ENCODE measurements at regions not wholly inside any gene's neighbourhood (a gene's known extent, or its start where the extent isn't known, plus 50 kb on each side); places are given as distances from the start of the nearest gene placed in this dataset.

GRCh38 chr2:118791483-118791882 is 56.0 kb downstream of the EN1 start:
- TF ChIP-seq CTCF (IDR thresholded peaks at IDR 0.05; ENCODE audit: partially characterized antibody, unreplicated experiment), result no peak
- Mint-ChIP-seq H3K4me3 (ENCODE audit: unreplicated experiment) (no peak overlapping the region), H3K4me1 (ENCODE audit: low read depth, unreplicated experiment) (no peaks in the 10 kb centered on the region), H3K36me3 (ENCODE audit: unreplicated experiment) (no peaks in the 10 kb centered on the region), H3K27me3 (ENCODE audit: unreplicated experiment) (no peaks in the 10 kb centered on the region), H3K27ac (ENCODE audit: unreplicated experiment) (no peak overlapping the region), H3K9me3 (ENCODE audit: unreplicated experiment) (no peaks in the 10 kb centered on the region)
- no peak for DNase-seq

GRCh38 chr2:118786746-118787145 is 60.7 kb downstream of the EN1 start:
- no peak overlapping the region for H3K27ac Mint-ChIP-seq (ENCODE audit: unreplicated experiment)
- TF ChIP-seq CTCF (IDR thresholded peaks at IDR 0.05; ENCODE audit: partially characterized antibody, unreplicated experiment), result no peak
- H3K27me3 Mint-ChIP-seq (ENCODE audit: unreplicated experiment), result peaks cover 2% of the 10 kb centered on the region
- no peaks in the 10 kb centered on the region for H3K4me1 Mint-ChIP-seq (ENCODE audit: low read depth, unreplicated experiment)
- no peaks in the 10 kb centered on the region for H3K36me3 Mint-ChIP-seq (ENCODE audit: unreplicated experiment)
- no peak for DNase-seq
- H3K9me3 Mint-ChIP-seq (ENCODE audit: unreplicated experiment), result no peaks in the 10 kb centered on the region
- H3K4me3 Mint-ChIP-seq (ENCODE audit: unreplicated experiment), result no peak overlapping the region

- Mint-ChIP-seq H3K36me3 (ENCODE audit: unreplicated experiment) (no peaks in the 10 kb centered on the region), H3K4me3 (ENCODE audit: unreplicated experiment) (no peak overlapping the region), H3K27ac (ENCODE audit: unreplicated experiment) (no peak overlapping the region), H3K27me3 (ENCODE audit: unreplicated experiment) (peaks cover 2% of the 10 kb centered on the region), H3K4me1 (ENCODE audit: low read depth, unreplicated experiment) (no peaks in the 10 kb centered on the region), H3K9me3 (ENCODE audit: unreplicated experiment) (no peaks in the 10 kb centered on the region)
- TF ChIP-seq CTCF (IDR thresholded peaks at IDR 0.05; ENCODE audit: partially characterized antibody, unreplicated experiment), result no peak
- DNase-seq, result no peak
These were observed 62.6 kb downstream of the EN1 start for GRCh38 chr2:118784860-118785259.

GRCh38 chr2:118779362-118779761 is 68.1 kb downstream of the EN1 start:
- H3K9me3 Mint-ChIP-seq (ENCODE audit: unreplicated experiment), result peaks cover under 1% of the 10 kb centered on the region
- DNase-seq, result no peak
- peaks cover 2% of the 10 kb centered on the region for H3K27me3 Mint-ChIP-seq (ENCODE audit: unreplicated experiment)
- no peaks in the 10 kb centered on the region for H3K36me3 Mint-ChIP-seq (ENCODE audit: unreplicated experiment)
- no peak for TF ChIP-seq CTCF (IDR thresholded peaks at IDR 0.05; ENCODE audit: partially characterized antibody, unreplicated experiment)
- no peak overlapping the region for H3K27ac Mint-ChIP-seq (ENCODE audit: unreplicated experiment)
- H3K4me3 Mint-ChIP-seq (ENCODE audit: unreplicated experiment), result no peak overlapping the region
- H3K4me1 Mint-ChIP-seq (ENCODE audit: low read depth, unreplicated experiment), result no peaks in the 10 kb centered on the region

- peak; percentile 86 for DNase-seq
- Mint-ChIP-seq H3K9me3 (ENCODE audit: unreplicated experiment) (peaks cover 2% of the 10 kb centered on the region), H3K4me3 (ENCODE audit: unreplicated experiment) (peak overlapping the region; percentile 84), H3K36me3 (ENCODE audit: unreplicated experiment) (no peaks in the 10 kb centered on the region), H3K27ac (ENCODE audit: unreplicated experiment) (no peak overlapping the region), H3K27me3 (ENCODE audit: unreplicated experiment) (peaks cover 2% of the 10 kb centered on the region), H3K4me1 (ENCODE audit: low read depth, unreplicated experiment) (no peaks in the 10 kb centered on the region)
- no peak for TF ChIP-seq CTCF (IDR thresholded peaks at IDR 0.05; ENCODE audit: partially characterized antibody, unreplicated experiment)
These were observed 72.9 kb downstream of the EN1 start for GRCh38 chr2:118774458-118775133.
